HEK293T (cell line): ENCODE measurements at regions not wholly inside any gene's neighbourhood (a gene's known extent, or its start where the extent isn't known, plus 50 kb on each side); places are given as distances from the start of the nearest gene placed in this dataset.

Experiments used
- ARNT ChIP-seq: fragments of 450-650 bp; IDR thresholded peaks from 2 replicates; pipeline ENCODE4 v1.6.1; 2017; ENCODE audit warnings: mild to moderate bottlenecking
- CTBP1 ChIP-seq: fragments of 450-650 bp; IDR thresholded peaks from 2 replicates; pipeline ENCODE4 v1.6.1; 2016; ENCODE audit warnings: borderline replicate concordance
- FOXA1 ChIP-seq: fragments of 450-650 bp; IDR thresholded peaks from 2 replicates; pipeline ENCODE4 v1.6.1; 2016; ENCODE audit warnings: mild to moderate bottlenecking
- FOXK2 ChIP-seq: fragments of 450-650 bp; IDR thresholded peaks from 2 replicates; pipeline ENCODE4 v1.6.1; 2016; ENCODE audit warnings: mild to moderate bottlenecking
- FOXM1 ChIP-seq: fragments of 450-650 bp; IDR thresholded peaks from 2 replicates; pipeline ENCODE4 v1.6.1; 2017; ENCODE audit warnings: mild to moderate bottlenecking, borderline replicate concordance
- HDGF ChIP-seq: fragments of 450-650 bp; IDR thresholded peaks from 2 replicates; pipeline ENCODE4 v1.6.1; 2017; ENCODE audit warnings: antibody characterized with exemption, borderline replicate concordance
- L3MBTL2 ChIP-seq: fragments of 450-650 bp; conservative IDR thresholded peaks from 2 replicates; pipeline ENCODE4 v1.6.1; 2016; ENCODE audit warnings: mild to moderate bottlenecking
- LEF1 ChIP-seq: fragments of 450-650 bp; IDR thresholded peaks from 2 replicates; pipeline ENCODE4 v1.6.1; 2017; ENCODE audit warnings: mild to moderate bottlenecking, borderline replicate concordance
- NFRKB ChIP-seq: fragments of 450-650 bp; IDR thresholded peaks from 2 replicates; pipeline ENCODE4 v1.6.1; 2016; ENCODE audit warnings: mild to moderate bottlenecking, moderate library complexity
- PKNOX1 ChIP-seq: fragments of 450-650 bp; IDR thresholded peaks from 2 replicates; pipeline ENCODE4 v1.6.1; 2016
- SP1 ChIP-seq: fragments of 450-650 bp; IDR thresholded peaks from 2 replicates; pipeline ENCODE4 v1.6.1; 2017
- SUZ12 ChIP-seq: fragments of 450-650 bp; IDR thresholded peaks from 2 replicates; pipeline ENCODE4 v1.6.1; 2016; ENCODE audit warnings: mild to moderate bottlenecking
- TARDBP ChIP-seq: fragments of 450-650 bp; IDR thresholded peaks from 2 replicates; pipeline ENCODE4 v1.6.1; 2016
- ZNF384 ChIP-seq: fragments of 450-650 bp; IDR thresholded peaks from 2 replicates; pipeline ENCODE4 v1.6.1; 2016

- TF ChIP-seq TARDBP (no peak), CTBP1 (no peak), L3MBTL2 (no peak), SP1 (no peak), NFRKB (no peak), FOXK2 (no peak), SUZ12 (no peak), FOXM1 (no peak), PKNOX1 (no peak), HDGF (no peak), FOXA1 (no peak), ZNF384 (no peak), LEF1 (no peak), ARNT (no peak)
Observed at GRCh38 chr5:60529001-60529400, 171.0 kb downstream of the DEPDC1B start.
